Thymus (tissue), 11 donors: ENCODE measurements at regions not wholly inside any gene's neighbourhood (a gene's known extent, or its start where the extent isn't known, plus 50 kb on each side); places are given as distances from the start of the nearest gene placed in this dataset.
"Not testable (repeated sequence)": the region's sequence is repeated elsewhere in the genome, so short reads cannot be mapped to it uniquely, and the experiment has no call there.

Source experiments
- DNase-seq, 9 donors: peaks; one replicate each; pipeline ENCODE4 v3.0.0-alpha.2; 2013; ENCODE audit warnings: low spot score in 9 of 9, low read depth in 6 of 9, missing footprints in 1 of 9
- H3K27ac ChIP-seq, 2 donors: one replicate each; pipeline ENCODE4 v1.5.1; 2013; ENCODE audit warnings: control low read depth in 1 of 2, low read depth in 1 of 2, low read length in 1 of 2, mild to moderate bottlenecking in 1 of 2, moderate library complexity in 1 of 2
- H3K27me3 ChIP-seq, 2 donors: one replicate each; pipeline ENCODE4 v1.5.1; 2013; ENCODE audit warnings: low read length in 1 of 2; ENCODE audit not compliant: control insufficient read depth in 2 of 2, insufficient read depth in 1 of 2
- H3K36me3 ChIP-seq, 2 donors: one replicate each; pipeline ENCODE4 v1.5.1; 2013; ENCODE audit warnings: low read length in 1 of 2, mild to moderate bottlenecking in 1 of 2, moderate library complexity in 1 of 2; ENCODE audit not compliant: control insufficient read depth in 2 of 2, insufficient read depth in 2 of 2
- H3K4me1 ChIP-seq, 2 donors: one replicate each; pipeline ENCODE4 v1.5.1; 2013; ENCODE audit warnings: low read length in 2 of 2; ENCODE audit not compliant: control insufficient read depth in 2 of 2, insufficient read depth in 2 of 2
- H3K4me3 ChIP-seq, 2 donors: one replicate each; pipeline ENCODE4 v1.5.1; 2013; ENCODE audit warnings: low read length in 2 of 2, control low read depth in 1 of 2, mild to moderate bottlenecking in 1 of 2
- H3K9me3 ChIP-seq, 2 donors: one replicate each; pipeline ENCODE4 v1.5.1; 2013; ENCODE audit warnings: low read length in 1 of 2, mild to moderate bottlenecking in 1 of 2; ENCODE audit not compliant: control insufficient read depth in 2 of 2, insufficient read depth in 1 of 2
- WGBS: extraction: QIAGEN DNeasy Blood & Tissue Kit; methylation state at CpG from one replicate; pipeline ENCODE4 v1.1.7; 2013; 5-methylcytosine and 5-hydroxymethylcytosine counted together
- donor health status: healthy.

DNA sequence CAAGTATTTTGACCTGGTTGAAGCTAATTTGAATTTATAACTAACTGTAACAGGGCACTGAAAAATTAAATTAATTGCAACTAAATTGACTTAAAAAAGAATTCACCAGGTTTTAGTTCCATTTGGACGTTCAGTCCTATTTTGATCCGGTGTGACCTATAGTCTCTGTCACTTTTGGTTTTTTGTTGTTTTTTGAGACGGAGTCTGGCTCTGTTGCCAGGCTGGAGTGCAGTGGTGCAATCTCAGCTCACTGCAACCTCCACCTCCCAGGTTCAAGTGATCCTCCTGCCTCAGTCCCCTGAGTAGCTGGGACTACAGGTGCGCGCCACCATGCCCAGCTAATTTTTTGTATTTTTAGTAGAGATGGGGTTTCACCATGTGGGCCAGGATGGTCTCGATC is 91.2 kb downstream of the GADD45G start:
- H3K27ac ChIP-seq, H3K9me3 ChIP-seq, H3K4me3 ChIP-seq, DNase-seq, H3K27me3 ChIP-seq, H3K4me1 ChIP-seq, H3K36me3 ChIP-seq: not testable (repeated sequence)
- WGBS, result over 99% methylated on average over 6 of the region's 6 CpGs

DNA sequence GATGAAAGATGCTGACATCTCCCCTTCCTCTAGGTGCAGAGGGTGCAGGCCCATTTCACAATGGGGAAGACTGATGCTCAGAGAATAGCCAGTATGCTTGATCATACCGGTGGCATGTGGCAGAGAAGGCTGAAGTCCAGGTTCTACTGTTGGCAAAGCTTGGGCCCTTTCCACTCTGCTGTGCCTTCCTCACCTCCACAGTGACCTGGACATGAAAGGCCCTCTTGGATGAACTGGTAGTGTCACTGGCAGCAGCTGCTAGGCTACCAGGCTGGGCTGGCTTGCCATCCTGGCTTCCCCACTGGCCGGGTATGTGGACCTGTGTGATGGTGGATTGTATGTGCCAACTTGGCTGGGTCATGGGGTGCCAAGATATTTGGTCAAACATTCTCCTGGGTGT is 92.0 kb downstream of the GADD45G start:
- H3K27ac ChIP-seq, result no peak overlapping the region
- 73% methylated on average over 2 of the region's 2 CpGs for WGBS
- H3K36me3 ChIP-seq, result no peaks in the 10 kb centered on the region
- H3K27me3 ChIP-seq, result no peaks in the 10 kb centered on the region
- DNase-seq, result no peak
- H3K4me1 ChIP-seq, result peaks cover 7 to 13% of the 10 kb centered on the region in 2 donors
- no peak overlapping the region for H3K4me3 ChIP-seq
- H3K9me3 ChIP-seq, result no peaks in the 10 kb centered on the region

DNA sequence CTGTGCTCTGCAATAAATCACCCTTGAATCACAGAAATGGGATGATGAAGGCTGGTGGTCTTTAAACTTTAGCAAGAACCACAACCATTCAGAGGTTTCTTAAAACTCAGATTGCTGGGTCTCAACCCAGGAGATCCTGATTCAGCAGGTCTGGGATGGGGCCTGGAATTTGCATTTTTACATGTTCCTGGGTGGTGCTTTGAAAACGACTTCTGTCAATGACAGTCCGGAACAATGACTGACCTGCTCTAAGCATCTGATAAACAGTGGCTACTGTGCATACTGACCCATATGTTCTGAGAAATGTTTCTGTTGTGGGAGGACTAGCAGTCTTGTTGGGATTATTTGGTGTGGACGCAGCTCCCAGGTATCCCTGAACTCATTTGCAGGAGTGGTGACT is 92.7 kb downstream of the GADD45G start:
- DNase-seq, result no peak

DNA sequence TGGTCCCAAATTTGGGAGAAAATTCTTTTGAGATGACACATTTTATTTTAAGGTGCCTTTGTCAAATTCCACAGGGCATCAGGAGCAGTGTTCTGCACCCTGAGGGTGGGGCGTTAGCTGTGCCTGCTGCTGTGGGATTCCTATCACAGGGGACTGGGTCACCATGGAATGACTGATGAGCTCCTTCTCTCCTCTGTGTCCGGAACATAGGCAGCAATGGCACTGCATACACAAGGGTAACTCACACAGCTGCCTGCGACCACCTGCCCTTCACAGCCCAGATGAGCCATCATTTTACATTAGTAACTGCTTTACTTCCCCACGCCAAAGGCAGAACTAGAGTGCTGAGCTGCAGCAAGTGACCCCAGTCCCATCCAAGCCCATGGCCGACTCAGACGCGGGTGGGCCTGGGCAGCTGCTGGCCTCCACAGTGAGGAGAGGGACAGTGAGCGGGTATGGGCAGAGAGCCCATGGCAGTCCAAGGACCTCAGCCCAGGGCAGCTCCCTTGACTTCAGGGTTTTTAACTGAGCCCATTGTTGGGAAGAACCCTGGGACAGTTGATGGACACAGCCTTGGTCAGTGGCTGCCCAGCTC is 93.7 kb downstream of the GADD45G start:
- Histone ChIP-seq H3K36me3 (no peaks in the 10 kb centered on the region), H3K4me1 (peaks cover 7 to 15% of the 10 kb centered on the region in 2 donors), H3K4me3 (no peak overlapping the region), H3K27ac (no peak overlapping the region), H3K27me3 (no peaks in the 10 kb centered on the region), H3K9me3 (no peaks in the 10 kb centered on the region)
- WGBS, result 98% methylated on average over 8 of the region's 8 CpGs
- no peak for DNase-seq

More for the DNA sequence above, 92.7 kb downstream of the GADD45G start:
- no peaks in the 10 kb centered on the region for H3K36me3 ChIP-seq
- H3K4me3 ChIP-seq, result no peak overlapping the region
- no peaks in the 10 kb centered on the region for H3K27me3 ChIP-seq
- H3K4me1 ChIP-seq, result peaks cover 7 to 15% of the 10 kb centered on the region in 2 donors
- 99% methylated on average over 3 of the region's 3 CpGs for WGBS
- H3K9me3 ChIP-seq, result no peaks in the 10 kb centered on the region
- no peak overlapping the region for H3K27ac ChIP-seq

DNA sequence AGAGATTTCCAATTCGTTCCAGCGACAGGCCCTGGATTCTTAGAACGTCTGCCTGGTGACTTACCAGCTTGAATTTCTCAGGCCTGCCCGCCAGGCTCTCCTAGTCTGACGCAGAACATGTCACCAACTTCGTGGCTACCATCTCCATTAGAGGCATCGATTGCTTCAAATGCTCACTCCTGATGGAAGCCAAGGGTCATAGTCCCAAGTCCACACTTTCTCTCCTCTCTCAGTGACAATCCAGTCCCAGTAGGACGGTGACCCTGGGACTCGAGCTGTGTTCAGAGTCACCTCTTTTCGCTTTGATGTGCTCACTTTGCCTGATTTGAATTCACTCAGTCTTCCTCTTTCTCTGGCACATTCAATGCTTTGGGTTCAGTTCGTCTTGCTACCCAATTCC is 94.8 kb downstream of the GADD45G start:
- WGBS, result 98% methylated on average over 11 of the region's 11 CpGs
- Histone ChIP-seq H3K4me3 (no peak overlapping the region), H3K4me1 (peaks cover 7 to 15% of the 10 kb centered on the region in 2 donors), H3K9me3 (no peaks in the 10 kb centered on the region), H3K27ac (no peak overlapping the region), H3K36me3 (no peaks in the 10 kb centered on the region), H3K27me3 (no peaks in the 10 kb centered on the region)
- no peak for DNase-seq

DNA sequence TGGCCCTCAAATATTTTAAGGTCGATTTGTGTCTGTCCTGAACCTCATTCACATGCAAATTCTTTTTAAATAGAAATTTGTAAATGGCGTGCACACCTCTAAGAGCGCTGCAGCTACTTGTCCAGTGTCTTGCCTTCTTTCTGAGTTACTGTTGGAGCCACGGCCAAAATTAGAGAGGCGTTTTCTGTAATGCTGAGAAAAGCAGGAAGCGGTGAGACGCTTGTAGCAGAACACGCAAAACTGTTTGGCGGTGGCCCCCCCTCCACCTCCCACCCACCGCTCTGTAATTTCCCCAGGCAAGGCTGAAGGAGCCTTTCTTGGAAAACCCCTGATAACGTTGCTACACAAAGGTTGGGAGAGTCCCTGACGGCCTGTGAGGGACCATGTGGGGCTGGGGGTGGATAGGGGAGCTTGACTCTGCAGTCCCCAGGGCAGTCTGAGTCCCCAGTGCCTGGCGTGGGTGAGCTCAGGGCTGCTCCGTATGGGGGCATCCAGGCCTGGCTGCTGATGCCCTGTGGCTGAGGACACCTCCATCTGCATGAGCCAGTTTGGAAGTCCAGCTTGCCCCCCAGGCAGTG is 96.5 kb downstream of the GADD45G start:
- WGBS, result 14% methylated on average over 14 of the region's 14 CpGs
- no peaks in the 10 kb centered on the region for H3K36me3 ChIP-seq
- no peaks in the 10 kb centered on the region for H3K27me3 ChIP-seq
- peak overlapping the region in 1 of 2 donors; percentile 15 for H3K4me3 ChIP-seq
- H3K27ac ChIP-seq, result peak overlapping the region; percentile 0 to 60
- H3K4me1 ChIP-seq, result peaks cover 7 to 15% of the 10 kb centered on the region in 2 donors
- H3K9me3 ChIP-seq, result no peaks in the 10 kb centered on the region
- DNase-seq, result peak; percentile 25 to 76 (median 43)

DNA sequence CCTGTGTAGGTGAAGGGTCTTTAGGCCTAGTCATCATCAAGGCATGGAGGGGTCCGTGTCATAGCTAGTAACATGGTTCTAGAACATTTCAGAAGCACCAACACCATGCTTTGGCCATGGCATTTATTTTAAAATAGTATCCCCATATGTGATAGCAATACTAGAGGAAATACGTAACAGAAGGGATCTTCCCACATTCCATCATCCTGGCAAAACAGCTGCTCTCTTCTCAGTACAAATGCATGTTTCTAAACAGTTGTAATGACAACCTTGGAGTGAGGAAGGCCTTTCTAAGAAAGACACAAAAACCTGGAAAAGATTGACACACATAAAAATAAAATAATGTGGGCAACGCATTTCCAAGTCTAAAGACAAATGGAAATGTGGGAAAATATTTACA is 97.6 kb downstream of the GADD45G start:
- Histone ChIP-seq H3K9me3 (no peaks in the 10 kb centered on the region), H3K36me3 (no peaks in the 10 kb centered on the region), H3K27ac (no peak overlapping the region), H3K4me3 (no peak overlapping the region), H3K4me1 (peaks cover 7 to 15% of the 10 kb centered on the region in 2 donors), H3K27me3 (no peaks in the 10 kb centered on the region)
- no peak for DNase-seq
- 96% methylated on average over 3 of the region's 3 CpGs for WGBS

- DNase-seq, result no peak
- H3K27ac ChIP-seq, result no peak overlapping the region
- peaks cover 7 to 11% of the 10 kb centered on the region in 2 donors for H3K4me1 ChIP-seq
- H3K4me3 ChIP-seq, result no peak overlapping the region
- 65% methylated on average over 1 of the region's 1 CpG for WGBS
- no peaks in the 10 kb centered on the region for H3K36me3 ChIP-seq
- no peaks in the 10 kb centered on the region for H3K27me3 ChIP-seq
- H3K9me3 ChIP-seq, result no peaks in the 10 kb centered on the region
These were observed 100.8 kb downstream of the GADD45G start for GRCh38 chr9:89705651-89706050.

GRCh38 chr9:89706086-89706485 is 101.3 kb downstream of the GADD45G start:
- Histone ChIP-seq H3K27me3 (no peaks in the 10 kb centered on the region), H3K36me3 (no peaks in the 10 kb centered on the region), H3K4me1 (peaks cover 2 to 9% of the 10 kb centered on the region in 2 donors), H3K4me3 (no peak overlapping the region), H3K27ac (no peak overlapping the region), H3K9me3 (no peaks in the 10 kb centered on the region)
- 69% methylated on average over 3 of the region's 3 CpGs for WGBS
- DNase-seq, result no peak
